HG03175 (cell line): ENCODE measurements at regions not wholly inside any gene's neighbourhood (a gene's known extent, or its start where the extent isn't known, plus 50 kb on each side); places are given as distances from the start of the nearest gene placed in this dataset.
A peak's percentile ranks its signal among the peaks of the same experiment; 100 is the strongest.
"Not testable (repeated sequence)": the region's sequence is repeated elsewhere in the genome, so short reads cannot be mapped to it uniquely, and the experiment has no call there.

Source experiments
- ATAC-seq: cut with Tn5 transposase; IDR thresholded peaks from one replicate; pipeline ENCODE4 v1.9.1; 2021; ENCODE audit warnings: mild to moderate bottlenecking, moderate library complexity; ENCODE audit not compliant: unreplicated experiment

DNA sequence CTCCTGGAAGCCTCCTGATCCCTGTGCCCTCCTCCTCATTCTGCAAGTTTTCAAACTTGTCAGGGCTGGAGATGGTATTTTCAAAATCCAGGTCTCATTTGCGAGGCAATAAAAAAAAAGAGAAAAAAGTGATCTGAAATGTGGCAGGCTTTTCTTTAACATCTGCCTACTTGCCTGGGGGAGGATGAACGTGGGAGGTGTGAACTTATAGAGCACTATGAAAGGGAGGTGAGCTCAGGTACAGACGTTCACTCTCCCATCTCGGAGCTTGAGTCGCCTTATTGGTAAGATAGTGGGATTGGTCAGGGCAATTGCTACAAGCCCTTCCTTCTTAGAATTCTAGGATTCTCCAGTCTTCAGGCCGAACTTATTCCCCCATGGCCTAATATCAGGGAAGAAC, 104.8 kb upstream of the CADM1 start:
- no peak for ATAC-seq

DNA sequence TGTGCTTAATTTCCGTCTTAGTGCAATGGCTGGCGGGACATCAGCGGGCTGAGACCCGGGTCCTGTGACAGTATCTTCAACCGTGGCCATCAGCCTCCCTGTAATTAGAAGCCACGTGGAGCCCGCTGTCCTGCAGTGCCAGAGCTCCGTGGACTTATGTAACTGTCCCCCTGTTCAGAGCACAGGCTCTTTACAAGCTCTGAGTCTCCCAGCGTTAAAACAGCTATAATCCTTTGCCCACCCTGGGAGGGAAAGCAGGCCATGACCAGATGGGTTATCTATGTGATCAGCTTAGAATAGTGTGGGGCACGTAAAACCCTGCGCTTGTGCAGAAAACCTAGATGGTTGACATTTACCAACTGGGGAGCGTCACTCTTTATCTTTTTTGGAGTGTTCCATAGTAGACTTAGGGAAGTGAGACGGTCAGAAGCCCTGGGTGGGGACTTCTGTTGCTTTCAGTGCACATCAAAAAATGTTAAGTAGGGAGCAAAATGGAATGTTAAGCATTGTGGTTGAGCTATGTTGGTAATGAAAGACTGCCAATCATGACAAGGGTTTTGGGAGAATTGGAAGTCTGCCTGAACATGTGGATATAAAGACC, 103.5 kb upstream of the CADM1 start:
- ATAC-seq = no peak

DNA sequence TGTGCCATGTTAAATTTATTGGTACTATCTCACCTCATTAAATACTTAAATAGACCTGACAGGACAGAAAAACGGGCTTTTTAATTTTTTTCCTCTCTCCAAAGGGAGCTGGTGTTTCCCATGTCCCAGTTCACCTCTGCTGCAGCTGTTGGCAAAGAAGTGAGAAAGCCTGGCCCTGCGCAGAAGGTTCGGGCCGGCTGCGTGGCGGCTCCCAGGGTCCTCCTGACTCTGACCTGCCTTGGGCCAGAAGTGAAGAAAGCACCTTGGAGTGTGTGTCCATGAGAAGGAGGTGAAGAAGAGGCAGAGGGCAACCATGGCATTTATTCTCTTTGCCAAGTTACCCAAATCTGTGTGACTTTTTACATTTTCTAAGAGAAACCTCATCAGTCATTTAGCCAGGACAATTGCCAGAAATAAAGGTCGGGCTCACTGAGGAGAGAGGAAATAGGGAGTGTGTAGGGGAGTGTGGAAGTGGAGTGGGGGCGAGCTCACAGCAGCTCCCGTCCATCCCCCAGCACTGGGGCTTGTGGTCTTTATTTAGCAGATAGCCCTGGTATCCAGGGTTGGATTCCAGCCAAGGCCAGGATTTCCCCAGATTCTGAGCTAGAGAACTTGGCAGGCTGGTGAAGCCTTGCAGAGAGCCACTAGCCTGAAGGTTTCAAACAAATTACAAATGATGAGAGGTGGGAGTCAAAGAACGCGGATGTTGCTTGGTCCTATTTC, 102.4 kb upstream of the CADM1 start:
- ATAC-seq = no peak

DNA sequence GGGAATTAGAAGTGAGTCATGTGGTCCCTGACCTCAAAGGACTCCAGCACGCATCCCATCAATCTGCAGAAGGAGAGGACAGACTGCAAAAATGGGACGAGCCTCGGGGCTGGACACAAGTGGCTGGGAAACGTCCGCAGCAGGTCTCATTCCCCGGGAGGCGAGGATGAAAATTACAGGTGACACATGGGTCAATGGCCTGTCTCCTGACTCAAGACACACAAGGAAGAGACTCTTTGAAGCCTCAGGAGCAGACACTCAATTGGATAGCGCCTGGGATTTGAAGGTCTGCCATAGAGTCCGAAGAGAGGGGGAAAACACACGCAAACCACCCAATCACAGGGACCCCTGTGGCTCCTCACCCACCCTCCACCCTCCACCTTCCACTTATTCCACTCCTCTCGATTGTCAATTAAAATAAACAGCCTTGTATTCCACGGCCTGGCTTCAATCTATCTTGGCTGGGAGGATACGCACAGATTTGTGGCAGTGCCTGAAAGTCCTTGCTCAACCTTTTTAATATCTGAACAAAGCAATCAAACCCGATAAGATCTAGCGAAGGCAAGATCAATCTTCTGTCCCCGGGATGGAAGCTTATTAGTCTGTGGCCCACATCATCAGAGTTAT, 101.8 kb upstream of the CADM1 start:
- ATAC-seq = no peak

DNA sequence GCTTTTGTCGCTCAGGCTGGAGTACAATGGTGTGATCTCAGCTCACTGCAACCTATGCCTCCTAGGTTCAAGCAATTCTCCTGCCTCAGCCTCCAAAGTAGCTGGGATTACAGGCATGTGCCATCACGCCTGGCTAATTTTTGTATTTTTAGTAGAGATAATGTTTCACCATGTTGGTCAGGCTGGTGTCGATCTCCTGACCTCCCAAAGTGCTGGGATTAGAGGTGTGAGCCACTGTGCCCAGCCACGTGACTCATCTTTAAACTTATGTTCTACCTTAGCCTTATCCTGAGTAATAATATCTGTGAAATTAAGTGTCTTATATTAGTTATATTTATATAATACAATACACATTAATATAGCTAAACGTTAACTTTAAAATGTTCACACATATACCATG, 101.2 kb upstream of the CADM1 start:
- ATAC-seq = not testable (repeated sequence)

DNA sequence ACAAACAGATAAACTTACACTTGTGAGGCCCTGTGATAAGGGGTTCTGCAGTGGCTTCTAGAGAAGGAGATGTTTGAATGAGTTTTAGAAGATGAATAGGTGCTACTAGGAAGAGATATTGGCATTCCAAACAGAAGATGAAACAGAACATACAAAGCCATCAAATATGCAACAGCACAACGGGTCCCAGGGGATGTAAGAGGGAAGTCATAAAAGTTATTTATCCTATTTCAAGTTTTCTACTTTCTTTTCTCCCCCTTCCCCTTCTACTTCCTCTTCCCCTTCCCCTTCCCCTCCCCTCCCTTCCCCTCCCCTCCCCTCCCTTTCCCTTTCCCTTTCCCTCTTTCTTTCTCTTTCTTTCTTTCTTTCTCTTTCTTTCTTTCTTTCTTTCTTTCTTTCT, 94.9 kb upstream of the CADM1 start:
- ATAC-seq = no peak

DNA sequence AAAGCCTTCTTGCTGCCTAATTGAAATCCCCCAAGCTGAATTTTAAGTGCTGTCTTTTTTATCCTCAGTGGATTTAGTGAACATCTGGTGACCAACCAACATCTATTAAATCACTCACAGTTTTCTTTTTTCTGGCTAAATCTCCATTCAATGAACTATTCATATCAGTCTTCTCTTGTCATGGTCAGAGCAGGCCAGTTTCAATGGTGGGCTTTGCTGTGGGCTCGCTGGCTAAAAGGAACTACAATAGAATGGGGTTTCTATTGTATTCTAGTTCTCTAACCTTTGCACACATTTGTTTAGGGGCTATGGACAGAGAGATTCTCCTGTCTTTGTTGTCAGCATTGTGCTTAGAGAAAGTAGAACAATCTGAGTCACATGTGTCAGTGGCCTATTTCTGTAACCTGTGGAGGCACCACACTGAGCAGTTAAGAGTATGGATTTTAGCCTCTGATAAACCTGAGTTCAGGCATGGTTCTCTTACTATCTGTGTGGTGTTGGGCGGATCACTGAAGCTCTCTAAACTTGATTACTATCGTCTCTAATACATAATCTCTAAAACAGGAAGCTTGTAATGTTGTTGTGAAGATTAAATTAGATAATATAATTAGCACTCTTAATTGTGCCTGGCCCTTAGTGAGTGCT, 94.2 kb upstream of the CADM1 start:
- no peak for ATAC-seq

DNA sequence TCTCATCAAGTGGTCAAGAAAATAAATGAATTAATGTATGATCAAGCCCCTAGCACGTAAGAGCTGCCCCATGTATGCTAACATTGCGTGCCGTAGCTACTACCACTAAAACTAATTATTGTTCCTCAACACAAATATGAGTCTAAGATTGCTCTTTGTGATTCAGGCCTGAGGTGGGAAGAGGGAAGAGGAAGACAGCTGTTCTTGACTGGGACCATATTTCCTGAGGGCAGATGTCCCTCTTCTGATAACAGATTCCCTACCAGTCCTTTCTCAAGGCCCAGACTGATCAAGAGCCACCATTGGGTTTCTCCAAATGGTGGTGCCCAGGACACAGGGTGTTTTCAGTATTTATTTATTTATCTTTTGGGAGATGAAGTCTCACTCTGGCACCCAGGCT, 87.2 kb upstream of the CADM1 start:
- no peak for ATAC-seq

DNA sequence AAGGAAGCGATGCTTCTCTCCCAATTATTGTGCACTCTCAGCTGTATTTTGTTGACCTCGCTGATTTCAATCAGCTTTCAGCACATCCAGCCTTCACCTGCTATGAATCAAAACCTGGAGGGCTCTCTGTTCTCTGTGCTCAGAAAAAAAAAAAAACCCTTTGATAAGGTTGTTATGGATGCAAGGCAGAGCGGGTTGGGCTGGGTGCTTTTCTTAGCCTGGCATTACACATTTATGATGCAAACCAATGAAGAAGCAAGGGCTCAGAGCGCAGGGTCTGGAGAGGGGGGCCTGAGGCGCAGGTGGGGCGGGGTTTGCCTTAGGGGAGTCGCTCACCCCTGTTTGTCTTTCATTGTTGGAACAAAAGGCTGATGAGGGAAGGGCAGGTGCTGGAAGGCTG, 86.0 kb upstream of the CADM1 start:
- no peak for ATAC-seq

DNA sequence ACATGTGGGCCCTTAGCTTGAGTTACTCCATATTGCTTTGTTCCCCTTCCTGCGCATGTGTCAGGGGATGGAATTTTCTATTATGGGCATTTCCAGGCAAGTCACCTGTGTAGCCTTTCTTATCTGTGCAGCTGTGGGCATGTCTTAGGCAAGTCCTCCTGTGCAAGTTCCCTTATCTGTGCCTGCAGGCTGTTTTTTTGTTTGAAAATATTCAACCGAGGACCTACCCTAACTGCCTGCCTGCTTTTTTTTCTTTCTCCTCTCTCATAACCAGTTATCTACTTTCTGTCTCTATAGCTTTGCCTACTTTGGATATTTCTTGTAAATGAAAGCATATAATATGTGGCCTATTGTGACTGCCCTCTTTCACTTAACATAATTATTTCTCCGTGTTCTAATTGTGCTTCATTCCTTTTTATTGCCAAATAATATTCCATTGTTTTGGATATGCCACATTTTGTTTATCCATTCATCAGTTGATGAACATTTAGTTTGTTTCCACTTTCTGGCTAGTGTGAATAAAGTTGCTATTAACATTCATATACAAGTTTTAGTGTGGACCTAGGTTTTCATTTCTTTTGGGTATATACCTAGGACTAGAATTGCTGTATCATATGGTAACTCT, 83.6 kb upstream of the CADM1 start:
- no peak for ATAC-seq

DNA sequence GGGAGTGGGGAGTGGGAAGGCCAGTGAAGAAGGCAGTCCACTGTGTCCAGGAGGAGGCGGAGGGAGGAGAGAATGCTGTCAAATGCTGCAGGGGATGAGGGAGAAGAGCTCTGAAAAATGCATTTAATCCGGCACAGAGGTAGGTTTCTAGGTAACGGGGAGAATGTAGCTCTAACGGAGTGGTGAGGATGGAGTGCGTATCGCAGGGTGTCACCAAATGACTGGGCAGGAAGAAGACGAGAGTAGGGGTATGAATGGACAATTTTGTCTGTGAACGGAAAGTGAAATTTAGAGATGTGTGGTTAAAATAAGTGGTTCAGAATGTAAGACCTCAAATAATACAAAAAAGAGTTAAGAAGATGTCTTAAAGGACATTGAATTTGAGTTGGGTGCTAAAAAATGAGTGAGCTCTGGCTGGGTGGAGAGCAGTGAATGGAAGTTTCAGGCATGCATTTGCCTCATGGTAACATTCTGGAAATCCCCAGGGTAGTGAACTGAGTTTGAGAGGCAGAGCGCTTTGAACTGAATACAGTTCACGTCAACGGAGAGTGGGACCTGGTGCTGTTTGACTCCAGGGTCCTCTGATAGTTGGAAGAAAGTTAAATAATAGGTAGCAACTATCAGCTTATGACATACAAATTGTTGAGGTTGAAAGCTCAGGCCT, 81.3 kb upstream of the CADM1 start:
- ATAC-seq = peak; percentile 78

DNA sequence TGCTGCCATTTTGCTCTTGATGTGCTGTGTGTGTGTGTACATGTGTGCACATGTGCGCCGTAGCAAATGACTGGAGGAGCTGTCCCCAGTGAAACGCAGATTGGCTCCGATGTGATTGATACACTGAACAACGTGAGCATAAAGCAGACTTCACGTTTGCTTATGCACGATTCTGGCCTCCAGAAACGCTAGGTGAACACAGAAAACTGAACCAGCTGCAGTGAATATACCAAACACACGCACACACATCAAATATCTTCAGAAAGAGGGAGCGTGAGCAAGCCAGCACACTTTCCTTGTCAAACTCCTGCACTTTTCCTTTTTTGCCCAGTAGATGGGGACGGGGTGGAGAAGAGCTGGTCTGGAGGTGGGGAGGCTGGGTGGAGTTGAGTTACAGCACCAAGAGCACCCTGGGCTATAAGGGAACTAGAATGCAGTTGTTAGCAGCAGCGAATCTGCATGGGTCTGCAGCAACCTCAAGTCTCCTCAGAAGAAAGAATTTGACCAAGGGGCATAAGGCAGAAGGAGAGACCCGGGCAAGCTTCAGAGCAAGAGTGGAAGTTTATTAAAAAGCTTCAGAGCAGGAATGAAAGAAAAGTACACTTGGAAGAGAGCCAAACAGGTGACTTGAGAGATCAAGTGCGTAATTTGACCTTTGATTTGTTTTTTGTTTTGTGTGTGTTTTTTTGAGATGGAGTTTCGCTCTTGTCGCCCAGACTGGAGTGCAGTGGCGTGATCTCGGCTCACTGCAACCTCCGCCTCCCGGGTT, 77.8 kb upstream of the CADM1 start:
- ATAC-seq = no peak

DNA sequence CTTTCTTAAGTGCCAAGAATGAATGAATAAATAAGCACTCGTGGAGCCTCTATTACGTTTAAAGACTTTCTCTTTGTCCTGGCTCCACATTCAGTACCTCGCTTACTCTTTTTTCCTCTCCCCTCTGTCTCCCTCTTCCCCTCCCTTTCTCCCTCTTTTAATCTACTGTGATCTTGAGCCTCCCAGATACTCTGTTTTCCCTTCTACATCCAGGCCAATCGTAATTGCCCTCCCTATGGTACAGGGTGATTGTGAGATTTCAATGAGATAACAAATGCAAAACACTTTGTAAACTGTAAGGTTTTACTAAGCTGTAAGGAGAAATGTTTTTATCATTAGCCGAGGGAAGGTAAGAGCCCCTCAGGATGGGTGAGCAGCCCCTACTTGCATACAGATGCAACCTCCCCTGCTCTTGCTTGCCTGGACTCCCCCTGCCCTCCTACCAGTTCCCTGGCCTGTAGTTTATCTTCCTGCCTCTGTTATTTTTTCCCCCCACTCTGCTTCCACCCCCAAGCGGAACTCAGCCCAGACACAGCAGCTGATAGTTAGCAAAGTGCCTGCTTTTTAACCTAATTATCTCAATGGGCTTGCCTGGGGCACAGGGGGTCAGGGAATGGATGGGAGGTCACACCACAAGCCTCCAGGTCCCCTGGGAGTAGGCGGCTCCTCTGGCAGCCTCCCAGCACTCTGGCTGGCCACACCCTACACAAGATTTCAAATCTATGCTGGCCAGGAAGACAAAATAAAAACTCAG, 76.9 kb upstream of the CADM1 start:
- ATAC-seq = no peak

DNA sequence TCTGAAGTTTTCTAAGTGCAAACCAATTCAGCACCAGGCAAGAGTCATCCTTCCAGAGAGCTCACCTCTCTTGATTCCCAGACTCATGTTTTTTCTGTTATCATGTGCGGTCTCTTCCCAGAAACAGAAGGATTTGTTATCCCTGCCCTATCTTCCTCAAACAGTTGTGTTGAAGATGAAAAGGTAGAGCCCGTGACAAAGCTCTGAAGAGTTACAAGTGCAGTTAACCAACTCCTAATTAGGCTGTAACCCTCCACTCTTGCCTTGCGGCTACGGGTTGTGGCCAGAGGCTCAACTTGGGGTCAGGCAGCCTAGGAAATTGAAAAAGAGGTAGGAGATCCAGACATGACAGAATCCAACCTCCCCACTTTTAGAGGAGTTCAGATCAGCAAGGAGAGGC, 76.2 kb upstream of the CADM1 start:
- ATAC-seq = no peak

DNA sequence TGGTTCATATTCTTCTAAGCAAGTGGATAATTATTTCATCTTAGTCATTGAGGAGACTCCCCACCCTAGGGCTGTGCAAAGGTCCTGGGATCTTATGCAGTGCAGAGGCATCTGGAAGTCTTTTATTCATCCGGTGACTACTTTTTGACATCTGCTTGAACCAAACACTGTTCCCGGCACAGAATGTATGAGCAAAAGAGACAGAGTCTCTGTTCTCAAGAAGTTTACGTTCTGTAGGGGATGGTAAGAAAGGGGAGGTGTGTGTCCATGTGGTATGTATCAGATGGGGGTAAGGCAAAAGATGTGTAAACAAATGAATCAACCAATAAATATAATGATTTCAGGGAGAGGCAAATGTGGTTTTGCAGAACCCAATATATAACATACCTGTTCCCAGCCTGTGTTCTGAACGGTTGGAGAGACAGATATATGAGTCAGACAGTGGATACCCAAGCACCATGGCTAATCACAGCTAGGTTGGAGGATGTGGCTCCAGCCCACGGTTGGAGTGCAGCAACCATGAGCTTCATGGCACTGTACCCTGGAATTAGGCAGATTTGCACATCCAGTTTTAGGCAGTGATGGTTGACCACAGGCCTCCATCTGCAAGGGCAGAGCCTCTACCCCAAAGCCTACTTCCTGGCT, 75.1 kb upstream of the CADM1 start:
- no peak for ATAC-seq

DNA sequence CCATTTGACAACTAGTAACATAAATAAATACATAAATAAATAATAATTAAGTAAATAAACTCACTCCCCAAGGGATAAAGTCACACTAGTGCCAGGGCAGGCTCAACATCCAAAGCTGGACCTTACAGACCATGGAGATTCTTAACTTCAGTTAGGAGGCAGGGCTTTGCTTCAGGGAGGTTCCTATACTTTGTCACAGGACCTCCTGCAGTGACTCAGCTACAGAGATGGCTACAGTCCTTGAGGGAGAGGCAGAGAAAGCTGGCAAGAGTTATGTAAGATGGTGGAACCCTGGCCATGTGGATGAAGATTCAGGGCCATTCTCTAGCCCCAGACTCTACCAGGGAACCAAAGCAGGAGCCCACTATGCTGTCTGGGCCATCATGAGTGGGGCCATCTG, 74.1 kb upstream of the CADM1 start:
- no peak for ATAC-seq

DNA sequence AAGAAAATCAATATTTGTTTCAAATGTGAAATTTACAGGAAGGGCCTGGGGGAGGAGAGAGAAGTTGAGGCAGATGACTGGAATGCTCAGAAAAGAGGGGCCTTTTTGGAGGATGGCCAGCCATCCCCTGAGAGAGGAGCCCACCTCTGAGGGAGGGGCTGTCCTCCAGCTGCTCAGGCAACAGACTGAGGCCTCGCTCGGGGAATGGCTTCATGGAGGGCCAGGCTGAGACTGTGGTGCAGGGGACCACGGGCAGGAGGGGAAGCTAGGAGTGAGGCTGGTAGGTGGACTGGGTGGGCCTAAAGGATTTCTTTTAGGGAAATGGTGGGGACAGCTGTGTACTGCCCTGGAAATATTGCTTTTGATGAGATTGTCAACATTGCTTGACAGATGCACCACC, 73.5 kb upstream of the CADM1 start:
- ATAC-seq = no peak

DNA sequence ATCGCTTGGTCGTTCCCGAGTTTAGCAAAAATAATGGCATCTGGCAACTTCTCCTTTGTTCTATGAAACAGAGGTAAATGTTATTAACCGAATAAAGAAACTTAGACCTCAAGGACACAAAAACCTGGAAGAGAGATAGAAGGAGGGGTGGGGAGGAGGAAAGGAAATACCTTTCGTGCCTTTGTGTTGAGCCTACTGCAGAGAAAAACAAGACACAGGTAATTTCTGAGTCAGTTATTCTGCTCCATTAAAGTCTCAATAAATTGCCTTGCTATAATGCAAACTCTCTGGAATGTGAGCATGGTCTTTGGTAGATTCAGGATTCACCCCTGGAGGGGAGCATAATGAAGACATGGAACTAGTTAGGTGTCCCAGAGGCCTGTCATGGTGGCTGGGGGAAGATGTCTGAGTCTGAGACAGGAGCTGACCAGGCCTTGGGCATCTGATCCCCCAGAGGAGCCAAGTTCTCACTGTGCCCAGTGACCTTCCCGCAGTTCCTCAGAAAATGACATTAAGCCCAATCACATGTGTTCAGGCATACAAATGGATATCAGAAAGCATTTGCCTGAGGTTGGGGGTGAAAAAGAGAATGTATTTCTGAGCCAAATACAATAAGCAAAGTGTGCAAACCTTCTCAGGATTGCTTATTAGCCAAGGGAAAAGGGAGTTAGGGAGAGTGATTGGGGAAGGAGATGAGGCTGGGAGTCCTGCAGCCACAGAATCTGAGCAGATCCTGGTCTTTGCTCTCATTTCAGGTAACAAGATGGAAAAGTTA, 72.6 kb upstream of the CADM1 start:
- no peak for ATAC-seq
